ENCODE measurements at regions not wholly inside any gene's neighbourhood (a gene's known extent, or its start where the extent isn't known, plus 50 kb on each side); places are given as distances from the start of the nearest gene placed in this dataset.

GRCh38 chr4:44002368-44002767 is 446.2 kb downstream of the KCTD8 start:
- FAIRE-seq (no peak), DNase-seq (ENCODE audit: insufficient read length) (no peak)
- TF ChIP-seq TAF1 (IDR thresholded peaks at IDR 0.05; ENCODE audit: borderline replicate concordance, low read depth, low read length) (no peak), POLR2A (IDR thresholded peaks at IDR 0.05; ENCODE audit: low read depth, low read length) (no peak), POLR2AphosphoS5 (IDR thresholded peaks at IDR 0.05; ENCODE audit: low read depth, low read length) (no peak)

GRCh38 chr4:44016570-44017421 is 431.8 kb downstream of the KCTD8 start:
- DNase-seq (ENCODE audit: insufficient read length), result no peak
- peak; percentile 38; the same call in 1 of the 2 replicates for TF ChIP-seq POLR2A (IDR thresholded peaks at IDR 0.05; ENCODE audit: low read depth, low read length)
- no peak for TF ChIP-seq TAF1 (IDR thresholded peaks at IDR 0.05; ENCODE audit: borderline replicate concordance, low read depth, low read length)

GRCh38 chr4:44017422-44017739 is 431.2 kb downstream of the KCTD8 start:
- FAIRE-seq, result no peak
- TF ChIP-seq TAF1 (IDR thresholded peaks at IDR 0.05; ENCODE audit: borderline replicate concordance, low read depth, low read length), result no peak
- TF ChIP-seq POLR2AphosphoS5 (IDR thresholded peaks at IDR 0.05; ENCODE audit: low read depth, low read length), result no peak
- no peak for TF ChIP-seq POLR2A (IDR thresholded peaks at IDR 0.05; ENCODE audit: low read depth, low read length)
- DNase-seq (ENCODE audit: insufficient read length), result no peak

More at GRCh38 chr4:44016570-44017421, 431.8 kb downstream of the KCTD8 start:
- no peak for FAIRE-seq

- DNase-seq (ENCODE audit: insufficient read length) (no peak), FAIRE-seq (no peak)
- TF ChIP-seq POLR2A (IDR thresholded peaks at IDR 0.05; ENCODE audit: low read depth, low read length) (no peak), POLR2AphosphoS5 (IDR thresholded peaks at IDR 0.05; ENCODE audit: low read depth, low read length) (no peak), TAF1 (IDR thresholded peaks at IDR 0.05; ENCODE audit: borderline replicate concordance, low read depth, low read length) (no peak)
Observed at GRCh38 chr4:44019721-44020120, 428.9 kb downstream of the KCTD8 start.

GRCh38 chr4:44025376-44026020 is 423.1 kb downstream of the KCTD8 start:
- DNase-seq (ENCODE audit: insufficient read length), result no peak
- FAIRE-seq, result no peak

GRCh38 chr4:44038811-44039210 is 409.8 kb downstream of the KCTD8 start:
- DNase-seq (ENCODE audit: insufficient read length) (no peak), FAIRE-seq (no peak)
- no peak for TF ChIP-seq POLR2A (IDR thresholded peaks at IDR 0.05; ENCODE audit: low read depth, low read length)
- TF ChIP-seq POLR2AphosphoS5 (IDR thresholded peaks at IDR 0.05; ENCODE audit: low read depth, low read length), result no peak
- no peak for TF ChIP-seq TAF1 (IDR thresholded peaks at IDR 0.05; ENCODE audit: borderline replicate concordance, low read depth, low read length)

More at GRCh38 chr4:44025376-44026020, 423.1 kb downstream of the KCTD8 start:
- TF ChIP-seq TAF1 (IDR thresholded peaks at IDR 0.05; ENCODE audit: borderline replicate concordance, low read depth, low read length) (no peak), POLR2A (IDR thresholded peaks at IDR 0.05; ENCODE audit: low read depth, low read length) (no peak), POLR2AphosphoS5 (IDR thresholded peaks at IDR 0.05; ENCODE audit: low read depth, low read length) (no peak)

GRCh38 chr4:44046491-44046890 is 402.1 kb downstream of the KCTD8 start:
- DNase-seq (ENCODE audit: insufficient read length) (no peak), FAIRE-seq (no peak)
- no peak for TF ChIP-seq TAF1 (IDR thresholded peaks at IDR 0.05; ENCODE audit: borderline replicate concordance, low read depth, low read length)
- no peak for TF ChIP-seq POLR2A (IDR thresholded peaks at IDR 0.05; ENCODE audit: low read depth, low read length)
- no peak for TF ChIP-seq POLR2AphosphoS5 (IDR thresholded peaks at IDR 0.05; ENCODE audit: low read depth, low read length)

- FAIRE-seq (no peak), DNase-seq (ENCODE audit: insufficient read length) (no peak)
- no peak for TF ChIP-seq POLR2A (IDR thresholded peaks at IDR 0.05; ENCODE audit: low read depth, low read length)
- no peak for TF ChIP-seq TAF1 (IDR thresholded peaks at IDR 0.05; ENCODE audit: borderline replicate concordance, low read depth, low read length)
- no peak for TF ChIP-seq POLR2AphosphoS5 (IDR thresholded peaks at IDR 0.05; ENCODE audit: low read depth, low read length)
Observed at GRCh38 chr4:44056721-44057151, 391.9 kb downstream of the KCTD8 start.

GRCh38 chr4:44070843-44071242 is 377.8 kb downstream of the KCTD8 start:
- FAIRE-seq (no peak), DNase-seq (ENCODE audit: insufficient read length) (no peak)
- no peak for TF ChIP-seq POLR2A (IDR thresholded peaks at IDR 0.05; ENCODE audit: low read depth, low read length)
- TF ChIP-seq TAF1 (IDR thresholded peaks at IDR 0.05; ENCODE audit: borderline replicate concordance, low read depth, low read length), result no peak
- TF ChIP-seq POLR2AphosphoS5 (IDR thresholded peaks at IDR 0.05; ENCODE audit: low read depth, low read length), result no peak

- FAIRE-seq (no peak), DNase-seq (ENCODE audit: insufficient read length) (no peak)
- TF ChIP-seq POLR2A (IDR thresholded peaks at IDR 0.05; ENCODE audit: low read depth, low read length), result no peak
- no peak for TF ChIP-seq POLR2AphosphoS5 (IDR thresholded peaks at IDR 0.05; ENCODE audit: low read depth, low read length)
- TF ChIP-seq TAF1 (IDR thresholded peaks at IDR 0.05; ENCODE audit: borderline replicate concordance, low read depth, low read length), result no peak
Observed at GRCh38 chr4:44071959-44072955, 376.4 kb downstream of the KCTD8 start.

GRCh38 chr4:44086753-44087152 is 361.9 kb downstream of the KCTD8 start:
- TF ChIP-seq TAF1 (IDR thresholded peaks at IDR 0.05; ENCODE audit: borderline replicate concordance, low read depth, low read length) (no peak), POLR2A (IDR thresholded peaks at IDR 0.05; ENCODE audit: low read depth, low read length) (no peak), POLR2AphosphoS5 (IDR thresholded peaks at IDR 0.05; ENCODE audit: low read depth, low read length) (no peak)
- DNase-seq (ENCODE audit: insufficient read length) (no peak), FAIRE-seq (no peak)

All from GM12892 (cell line).